ENCODE measurements at regions not wholly inside any gene's neighbourhood (a gene's known extent, or its start where the extent isn't known, plus 50 kb on each side); places are given as distances from the start of the nearest gene placed in this dataset.

- H3K27ac ChIP-seq, result no peak overlapping the region
- H3K36me3 ChIP-seq, result no peaks in the 10 kb centered on the region
- no peaks in the 10 kb centered on the region for H3K27me3 ChIP-seq
- ATAC-seq, result no peak
- H3K9me3 ChIP-seq, result no peaks in the 10 kb centered on the region
- no peak for DNase-seq
- H3K4me3 ChIP-seq, result no peak overlapping the region
- no peaks in the 10 kb centered on the region for H3K4me1 ChIP-seq
- intact Hi-C loops (cut with DNase I), result no loop called here
- TF ChIP-seq CTCF (IDR thresholded peaks at IDR 0.05), result no peak
Measured at GRCh38 chr14:49408187-49408933, 177.8 kb downstream of the RPS29 start.

GRCh38 chr14:49405291-49405690 lies 180.9 kb downstream of the RPS29 start:
- H3K27ac ChIP-seq, result no peak overlapping the region
- TF ChIP-seq CTCF (IDR thresholded peaks at IDR 0.05), result no peak
- H3K4me3 ChIP-seq, result no peak overlapping the region
- intact Hi-C loops (cut with DNase I), result no loop called here
- no peaks in the 10 kb centered on the region for H3K27me3 ChIP-seq
- no peaks in the 10 kb centered on the region for H3K36me3 ChIP-seq
- no peaks in the 10 kb centered on the region for H3K4me1 ChIP-seq
- H3K9me3 ChIP-seq, result no peaks in the 10 kb centered on the region
- DNase-seq, result no peak
- no peak for ATAC-seq

DNA sequence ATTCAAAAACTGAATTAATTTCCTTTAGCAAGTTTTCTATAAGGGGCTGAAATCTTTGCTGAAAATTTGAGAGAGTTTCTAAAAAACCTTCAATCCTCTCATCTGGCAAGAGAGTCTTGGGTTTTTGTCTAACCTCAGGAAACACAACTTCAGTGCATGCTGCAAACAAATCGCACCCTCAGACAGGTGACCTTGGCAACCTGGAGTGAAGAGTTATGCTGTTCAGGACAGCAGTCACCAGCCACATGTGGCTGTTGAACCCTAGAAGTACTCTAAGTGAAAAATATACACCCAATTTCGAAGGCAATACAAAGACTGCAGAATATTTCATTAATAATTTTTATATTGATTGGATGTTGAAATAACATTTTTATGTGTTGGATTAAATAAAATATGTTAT lies 184.8 kb downstream of the RPS29 start:
- no peak for TF ChIP-seq CTCF (IDR thresholded peaks at IDR 0.05)
- Histone ChIP-seq H3K9me3 (no peaks in the 10 kb centered on the region), H3K4me1 (no peaks in the 10 kb centered on the region), H3K36me3 (no peaks in the 10 kb centered on the region), H3K4me3 (no peak overlapping the region), H3K27ac (no peak overlapping the region), H3K27me3 (no peaks in the 10 kb centered on the region)
- ATAC-seq (no peak), DNase-seq (no peak)
- intact Hi-C loops (cut with DNase I), result no loop called here

DNA sequence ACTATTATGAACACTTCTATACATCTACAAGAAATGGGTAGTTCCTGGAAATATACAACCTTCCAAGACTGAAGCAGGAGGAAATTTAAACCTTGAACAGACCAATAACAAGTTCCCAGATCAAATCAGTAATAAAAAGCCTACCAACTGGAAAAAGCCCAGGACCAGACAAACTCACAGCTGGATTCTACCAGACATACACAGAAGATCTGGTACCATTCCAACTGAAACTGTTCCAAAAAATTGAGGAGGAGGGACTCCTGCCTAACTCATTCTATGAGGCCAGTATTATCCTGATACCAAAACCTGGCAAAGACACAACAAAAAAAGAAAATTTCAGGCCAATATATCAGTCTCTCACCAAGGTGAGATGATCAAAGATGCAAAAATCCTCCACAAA lies 189.4 kb downstream of the RPS29 start:
- Histone ChIP-seq H3K36me3 (no peaks in the 10 kb centered on the region), H3K27ac (no peak overlapping the region), H3K4me3 (no peak overlapping the region), H3K4me1 (no peaks in the 10 kb centered on the region), H3K27me3 (no peaks in the 10 kb centered on the region), H3K9me3 (no peaks in the 10 kb centered on the region)
- intact Hi-C loops (cut with DNase I), result no loop called here
- ATAC-seq (no peak), DNase-seq (peak in 1 of 4 donors; percentile 22)
- TF ChIP-seq CTCF (IDR thresholded peaks at IDR 0.05), result no peak

- Histone ChIP-seq H3K9me3 (peaks cover 0 to 3% of the 10 kb centered on the region in 2 donors), H3K27ac (no peak overlapping the region), H3K4me3 (no peak overlapping the region), H3K4me1 (no peaks in the 10 kb centered on the region), H3K27me3 (no peaks in the 10 kb centered on the region), H3K36me3 (no peaks in the 10 kb centered on the region)
- no peak for DNase-seq
- TF ChIP-seq CTCF (IDR thresholded peaks at IDR 0.05), result no peak
- no peak for ATAC-seq
- intact Hi-C loops (cut with DNase I), result no loop called here
Measured at GRCh38 chr14:49381778-49382177, 204.4 kb downstream of the RPS29 start.

Data from left lung (tissue), 4 donors.